Prostate gland (tissue), 2 donors: ENCODE measurements at regions not wholly inside any gene's neighbourhood (a gene's known extent, or its start where the extent isn't known, plus 50 kb on each side); places are given as distances from the start of the nearest gene placed in this dataset.

ENCODE experiments used
- POLR2A ChIP-seq: fragments of 450-650 bp; IDR thresholded peaks from one replicate; pipeline ENCODE4 v1.6.1; 2016; ENCODE audit warnings: antibody characterized with exemption, mild to moderate bottlenecking
- POLR2AphosphoS5 ChIP-seq: sonication (generic); formaldehyde crosslinking; IDR thresholded peaks from one replicate; pipeline ENCODE4 v1.6.1; 2017; ENCODE audit warnings: antibody characterized with exemption
- TF ChIP-seq, protein P1 (sequence below), 4 experiments: fragments of 200-600 bp in 2 of 4; fragments of 450-650 bp in 2 of 4; sonication (generic) in 2 of 4; IDR thresholded peaks; 1 replicate in 3 of 4; 2 replicates in 1 of 4; pipeline ENCODE4 v1.5.1; 2016 to 2019; ENCODE audit warnings: antibody characterized with exemption in 4 of 4, mild to moderate bottlenecking in 2 of 4, moderate library complexity in 2 of 4

DNA sequence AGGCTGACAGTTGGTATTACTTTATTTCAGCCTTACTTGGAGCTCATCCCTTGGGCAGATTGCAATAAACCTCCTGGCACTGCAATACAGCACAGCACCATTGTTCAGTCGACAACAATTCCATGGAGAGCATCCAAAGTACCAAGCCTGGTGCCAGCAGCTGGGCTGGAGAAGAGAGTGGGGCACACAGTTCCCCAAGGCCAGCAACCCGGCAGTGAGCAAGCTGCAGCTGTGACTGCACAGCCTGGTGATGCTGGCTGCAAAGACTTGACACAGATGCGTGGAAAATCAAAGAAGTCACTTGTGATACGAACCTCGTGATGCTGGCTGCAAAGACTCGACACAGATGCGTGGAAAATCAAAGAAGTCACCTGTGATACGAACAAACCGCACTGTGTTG lies 125.4 kb downstream of the ATPSCKMT start:
- TF ChIP-seq, protein P1, sequence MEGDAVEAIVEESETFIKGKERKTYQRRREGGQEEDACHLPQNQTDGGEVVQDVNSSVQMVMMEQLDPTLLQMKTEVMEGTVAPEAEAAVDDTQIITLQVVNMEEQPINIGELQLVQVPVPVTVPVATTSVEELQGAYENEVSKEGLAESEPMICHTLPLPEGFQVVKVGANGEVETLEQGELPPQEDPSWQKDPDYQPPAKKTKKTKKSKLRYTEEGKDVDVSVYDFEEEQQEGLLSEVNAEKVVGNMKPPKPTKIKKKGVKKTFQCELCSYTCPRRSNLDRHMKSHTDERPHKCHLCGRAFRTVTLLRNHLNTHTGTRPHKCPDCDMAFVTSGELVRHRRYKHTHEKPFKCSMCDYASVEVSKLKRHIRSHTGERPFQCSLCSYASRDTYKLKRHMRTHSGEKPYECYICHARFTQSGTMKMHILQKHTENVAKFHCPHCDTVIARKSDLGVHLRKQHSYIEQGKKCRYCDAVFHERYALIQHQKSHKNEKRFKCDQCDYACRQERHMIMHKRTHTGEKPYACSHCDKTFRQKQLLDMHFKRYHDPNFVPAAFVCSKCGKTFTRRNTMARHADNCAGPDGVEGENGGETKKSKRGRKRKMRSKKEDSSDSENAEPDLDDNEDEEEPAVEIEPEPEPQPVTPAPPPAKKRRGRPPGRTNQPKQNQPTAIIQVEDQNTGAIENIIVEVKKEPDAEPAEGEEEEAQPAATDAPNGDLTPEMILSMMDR (IDR thresholded peaks at IDR 0.05) = no peak
- TF ChIP-seq POLR2AphosphoS5 (no peak), POLR2A (no peak)
